ENCODE measurements at regions not wholly inside any gene's neighbourhood (a gene's known extent, or its start where the extent isn't known, plus 50 kb on each side); places are given as distances from the start of the nearest gene placed in this dataset.

DNA sequence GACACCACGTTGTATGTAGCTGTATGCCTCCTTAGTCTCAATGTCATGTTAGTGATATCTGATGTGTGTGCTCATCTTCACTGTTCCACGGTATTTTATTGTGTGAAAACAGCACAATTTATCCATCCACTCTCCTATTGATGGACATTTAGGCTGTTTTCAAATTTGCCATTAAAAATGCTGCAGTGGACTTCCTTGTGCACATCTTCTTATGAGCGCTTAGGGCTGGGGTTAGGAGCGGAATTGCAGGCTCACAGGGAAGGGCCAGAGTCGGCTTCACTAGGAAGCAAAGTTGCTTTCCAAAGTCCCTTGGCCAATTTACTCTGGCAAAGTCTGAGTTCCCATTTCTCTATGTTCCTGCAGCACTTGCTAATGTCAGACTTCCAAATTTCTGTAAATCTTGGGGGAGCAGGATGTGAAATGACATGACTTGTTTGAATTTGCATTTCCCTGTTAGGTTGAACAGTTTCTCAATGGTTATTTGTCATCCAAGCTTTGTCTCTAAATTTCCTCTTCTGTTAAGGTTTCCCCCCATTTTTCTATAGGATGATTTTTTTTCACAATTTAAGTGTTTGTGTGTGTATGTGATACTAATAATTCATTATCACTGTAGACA lies 75.4 kb downstream of the MYEOV start:
- TF ChIP-seq, protein P1, sequence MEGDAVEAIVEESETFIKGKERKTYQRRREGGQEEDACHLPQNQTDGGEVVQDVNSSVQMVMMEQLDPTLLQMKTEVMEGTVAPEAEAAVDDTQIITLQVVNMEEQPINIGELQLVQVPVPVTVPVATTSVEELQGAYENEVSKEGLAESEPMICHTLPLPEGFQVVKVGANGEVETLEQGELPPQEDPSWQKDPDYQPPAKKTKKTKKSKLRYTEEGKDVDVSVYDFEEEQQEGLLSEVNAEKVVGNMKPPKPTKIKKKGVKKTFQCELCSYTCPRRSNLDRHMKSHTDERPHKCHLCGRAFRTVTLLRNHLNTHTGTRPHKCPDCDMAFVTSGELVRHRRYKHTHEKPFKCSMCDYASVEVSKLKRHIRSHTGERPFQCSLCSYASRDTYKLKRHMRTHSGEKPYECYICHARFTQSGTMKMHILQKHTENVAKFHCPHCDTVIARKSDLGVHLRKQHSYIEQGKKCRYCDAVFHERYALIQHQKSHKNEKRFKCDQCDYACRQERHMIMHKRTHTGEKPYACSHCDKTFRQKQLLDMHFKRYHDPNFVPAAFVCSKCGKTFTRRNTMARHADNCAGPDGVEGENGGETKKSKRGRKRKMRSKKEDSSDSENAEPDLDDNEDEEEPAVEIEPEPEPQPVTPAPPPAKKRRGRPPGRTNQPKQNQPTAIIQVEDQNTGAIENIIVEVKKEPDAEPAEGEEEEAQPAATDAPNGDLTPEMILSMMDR (conservative IDR thresholded peaks at IDR 0.05; ENCODE audit: low read depth, low read length) = no peak
- TF ChIP-seq CEBPB (IDR thresholded peaks at IDR 0.05; ENCODE audit: low read depth, low read length) = no peak

Data from IMR-90 (cell line).